Gastrocnemius medialis (tissue), 4 donors: ENCODE measurements at regions not wholly inside any gene's neighbourhood (a gene's known extent, or its start where the extent isn't known, plus 50 kb on each side); places are given as distances from the start of the nearest gene placed in this dataset.

ENCODE experiments used
- CTCF ChIP-seq, 5 experiments: fragments of 450-650 bp in 3 of 5; fragments of 200-600 bp in 2 of 5; sonication (generic) in 2 of 5; IDR thresholded peaks in 4 of 5; conservative IDR thresholded peaks in 1 of 5; 1 replicate in 4 of 5; 2 replicates in 1 of 5; pipeline ENCODE4 v1.5.1; 2016 to 2019; ENCODE audit warnings: antibody characterized with exemption in 5 of 5, mild to moderate bottlenecking in 3 of 5, moderate library complexity in 3 of 5
- POLR2A ChIP-seq, 2 donors: fragments of 450-650 bp; IDR thresholded peaks; one replicate each; pipeline ENCODE4 v1.6.1; 2017; ENCODE audit warnings: antibody characterized with exemption in 2 of 2, mild to moderate bottlenecking in 2 of 2, moderate library complexity in 2 of 2

GRCh38 chr2:151051574-151052220 lies 210.0 kb downstream of the RBM43 start:
- TF ChIP-seq POLR2A (IDR thresholded peaks at IDR 0.05): no peak
- peak in 4 of 5 experiments; percentile 21 to 54 (median 41) for TF ChIP-seq CTCF (IDR thresholded peaks at IDR 0.05 in 4 of 5, conservative IDR thresholded peaks at IDR 0.05 in 1 of 5)
